ENCODE measurements at regions not wholly inside any gene's neighbourhood (a gene's known extent, or its start where the extent isn't known, plus 50 kb on each side); places are given as distances from the start of the nearest gene placed in this dataset.

GRCh38 chr18:78686976-78687685 lies 292.5 kb upstream of the SALL3 start:
- no peak overlapping the region for H3K9ac ChIP-seq (ENCODE audit: insufficient read depth, low read length, poor library complexity, severe bottlenecking)
- H3K4me2 ChIP-seq (replicated peaks; ENCODE audit: extremely low read depth, low read length, poor library complexity, severe bottlenecking) = no peak overlapping the region
- H3K4me3 Mint-ChIP-seq = no peak overlapping the region
- no peak overlapping the region for H3K4me3 ChIP-seq (replicated peaks in 1 of 3; ENCODE audit: low read depth in 2 of 3, low read length in 3 of 3)
- H3K36me3 Mint-ChIP-seq = no peaks in the 10 kb centered on the region
- no peaks in the 10 kb centered on the region for H3K27me3 ChIP-seq (ENCODE audit: control insufficient read depth in 2 of 2, insufficient read depth in 2 of 2, low read length in 2 of 2)
- H2AFZ ChIP-seq (ENCODE audit: insufficient read depth, low read depth, low read length, poor library complexity, severe bottlenecking) = no peak overlapping the region
- peaks cover 0 to 6% (median 0%) of the 10 kb centered on the region in 7 donors for H3K9me3 Mint-ChIP-seq
- WGBS (ENCODE audit: insufficient coverage) = 89% methylated on average over 11 of the region's 16 CpGs
- no peak for TF ChIP-seq CTCF (IDR thresholded peaks at IDR 0.05)
- no peaks in the 10 kb centered on the region for H3K4me1 Mint-ChIP-seq
- no peaks in the 10 kb centered on the region for H3K79me2 ChIP-seq (ENCODE audit: insufficient read depth, low read length)
- no peaks in the 10 kb centered on the region for H3K9me3 ChIP-seq (replicated peaks in 1 of 2; ENCODE audit: control insufficient read depth in 1 of 2, insufficient read depth in 1 of 2, low read length in 2 of 2)
- no peak for DNase-seq
- no peaks in the 10 kb centered on the region for H3K36me3 ChIP-seq (replicated peaks in 1 of 2; ENCODE audit: control insufficient read depth in 1 of 2, insufficient read depth in 2 of 2, low read length in 2 of 2)
- H3K27me3 Mint-ChIP-seq (ENCODE audit: low read depth in 3 of 3) = peaks cover 0 to 2% (median 2%) of the 10 kb centered on the region in 3 donors
- no peaks in the 10 kb centered on the region for H3K4me1 ChIP-seq (ENCODE audit: control insufficient read depth in 1 of 2, insufficient read depth in 2 of 2, low read length in 2 of 2)
- H3K27ac ChIP-seq (ENCODE audit: low read depth in 1 of 2, low read length in 2 of 2) = no peak overlapping the region
- intact Hi-C loops (cut with micrococcal nuclease) = no loop called here
- no peaks in the 10 kb centered on the region for H4K20me1 ChIP-seq (ENCODE audit: insufficient read depth, low read length)
- no peak overlapping the region for H3K27ac Mint-ChIP-seq

GRCh38 chr18:78687736-78688135 lies 291.9 kb upstream of the SALL3 start:
- DNase-seq = no peak
- Histone ChIP-seq H3K27me3 (ENCODE audit: control insufficient read depth in 2 of 2, insufficient read depth in 2 of 2, low read length in 2 of 2) (no peaks in the 10 kb centered on the region), H3K79me2 (ENCODE audit: insufficient read depth, low read length) (no peaks in the 10 kb centered on the region), H3K9ac (ENCODE audit: insufficient read depth, low read length, poor library complexity, severe bottlenecking) (no peak overlapping the region), H3K36me3 (replicated peaks in 1 of 2; ENCODE audit: control insufficient read depth in 1 of 2, insufficient read depth in 2 of 2, low read length in 2 of 2) (no peaks in the 10 kb centered on the region), H3K9me3 (replicated peaks in 1 of 2; ENCODE audit: control insufficient read depth in 1 of 2, insufficient read depth in 1 of 2, low read length in 2 of 2) (no peaks in the 10 kb centered on the region), H3K4me3 (replicated peaks in 1 of 3; ENCODE audit: low read depth in 2 of 3, low read length in 3 of 3) (no peak overlapping the region), H4K20me1 (ENCODE audit: insufficient read depth, low read length) (no peaks in the 10 kb centered on the region), H2AFZ (ENCODE audit: insufficient read depth, low read depth, low read length, poor library complexity, severe bottlenecking) (no peak overlapping the region), H3K27ac (ENCODE audit: low read depth in 1 of 2, low read length in 2 of 2) (no peak overlapping the region), H3K4me1 (ENCODE audit: control insufficient read depth in 1 of 2, insufficient read depth in 2 of 2, low read length in 2 of 2) (no peaks in the 10 kb centered on the region), H3K4me2 (replicated peaks; ENCODE audit: extremely low read depth, low read length, poor library complexity, severe bottlenecking) (no peak overlapping the region)
- Mint-ChIP-seq H3K4me1 (no peaks in the 10 kb centered on the region), H3K4me3 (no peak overlapping the region), H3K27ac (no peak overlapping the region), H3K36me3 (no peaks in the 10 kb centered on the region), H3K27me3 (ENCODE audit: low read depth in 3 of 3) (peaks cover 0 to 2% (median 2%) of the 10 kb centered on the region in 3 donors), H3K9me3 (peaks cover 0 to 6% (median 0%) of the 10 kb centered on the region in 7 donors)
- intact Hi-C loops (cut with micrococcal nuclease) = no loop called here
- TF ChIP-seq CTCF (IDR thresholded peaks at IDR 0.05) = no peak
- 78% methylated on average over 3 of the region's 7 CpGs for WGBS (ENCODE audit: insufficient coverage)
